HG02981 (cell line): ENCODE measurements at regions not wholly inside any gene's neighbourhood (a gene's known extent, or its start where the extent isn't known, plus 50 kb on each side); places are given as distances from the start of the nearest gene placed in this dataset.
"Not testable (repeated sequence)": the region's sequence is repeated elsewhere in the genome, so short reads cannot be mapped to it uniquely, and the experiment has no call there.

ENCODE experiments used
- ATAC-seq: cut with Tn5 transposase; IDR thresholded peaks from one replicate; pipeline ENCODE4 v1.9.1; 2021; ENCODE audit warnings: mild to moderate bottlenecking, moderate library complexity; ENCODE audit not compliant: unreplicated experiment

DNA sequence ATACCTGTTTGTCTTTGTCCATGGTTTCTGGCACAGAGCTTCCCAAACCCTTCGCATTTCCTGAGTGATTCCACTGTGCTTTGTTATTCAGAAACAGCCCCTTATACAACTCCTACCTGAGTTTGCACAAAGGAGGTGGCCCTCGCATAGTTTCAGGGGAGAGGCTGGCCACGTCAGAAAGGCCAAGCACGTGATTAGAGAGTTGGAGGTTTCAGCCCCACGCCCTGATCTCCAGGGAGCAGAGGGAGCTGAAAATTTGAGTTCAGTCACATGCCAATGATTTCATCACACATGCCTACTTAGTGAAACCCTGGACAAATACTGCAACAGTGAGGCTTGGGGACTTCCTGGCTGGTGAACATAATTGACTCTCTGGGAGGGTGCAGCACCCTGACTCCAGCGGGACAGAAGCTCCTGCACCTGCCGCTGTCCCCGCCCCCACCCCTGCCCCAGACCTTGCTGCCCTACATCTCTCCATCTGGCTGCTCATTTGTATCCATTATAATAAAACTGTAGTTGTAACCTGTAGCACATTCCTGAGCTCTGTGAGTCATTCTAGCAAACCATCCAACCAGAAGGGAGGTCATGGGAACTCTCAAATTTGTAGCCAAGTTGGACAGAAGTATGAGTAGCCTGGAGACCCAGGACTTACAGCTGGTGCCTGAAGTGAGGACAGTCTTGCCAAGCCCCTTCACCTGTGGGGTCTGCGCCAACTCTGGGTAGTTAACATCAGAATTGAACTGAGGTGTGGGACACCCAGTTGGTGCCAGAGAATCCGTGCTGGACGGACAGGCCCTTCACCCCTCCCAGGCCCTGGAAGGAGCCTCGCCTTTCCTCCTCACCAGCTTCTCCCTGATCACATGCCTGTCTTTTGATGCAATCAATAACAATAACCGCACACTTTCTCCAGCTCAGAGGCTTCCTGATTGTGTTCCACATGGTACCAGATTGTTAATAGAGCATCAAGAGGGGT, 224.3 kb downstream of the ANAPC1 start:
- no peak for ATAC-seq

DNA sequence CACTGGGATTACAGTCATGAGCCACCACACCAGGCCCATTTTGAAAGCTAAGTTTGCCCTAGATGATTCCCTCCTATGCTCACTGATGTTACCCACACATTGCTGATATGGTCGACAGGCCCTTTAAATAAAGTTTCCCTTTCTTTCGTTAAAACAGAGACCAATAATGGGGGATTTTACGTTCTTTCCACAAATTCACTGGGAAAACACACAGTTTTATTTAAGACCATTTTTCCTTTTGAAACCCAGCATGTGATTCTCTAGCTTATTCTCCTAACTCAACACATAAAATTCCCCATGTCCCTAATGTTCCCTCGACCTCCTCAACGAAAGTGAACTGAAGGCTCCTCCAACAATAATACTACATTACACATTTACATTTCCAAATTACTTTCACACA, 223.2 kb downstream of the ANAPC1 start:
- no peak for ATAC-seq

DNA sequence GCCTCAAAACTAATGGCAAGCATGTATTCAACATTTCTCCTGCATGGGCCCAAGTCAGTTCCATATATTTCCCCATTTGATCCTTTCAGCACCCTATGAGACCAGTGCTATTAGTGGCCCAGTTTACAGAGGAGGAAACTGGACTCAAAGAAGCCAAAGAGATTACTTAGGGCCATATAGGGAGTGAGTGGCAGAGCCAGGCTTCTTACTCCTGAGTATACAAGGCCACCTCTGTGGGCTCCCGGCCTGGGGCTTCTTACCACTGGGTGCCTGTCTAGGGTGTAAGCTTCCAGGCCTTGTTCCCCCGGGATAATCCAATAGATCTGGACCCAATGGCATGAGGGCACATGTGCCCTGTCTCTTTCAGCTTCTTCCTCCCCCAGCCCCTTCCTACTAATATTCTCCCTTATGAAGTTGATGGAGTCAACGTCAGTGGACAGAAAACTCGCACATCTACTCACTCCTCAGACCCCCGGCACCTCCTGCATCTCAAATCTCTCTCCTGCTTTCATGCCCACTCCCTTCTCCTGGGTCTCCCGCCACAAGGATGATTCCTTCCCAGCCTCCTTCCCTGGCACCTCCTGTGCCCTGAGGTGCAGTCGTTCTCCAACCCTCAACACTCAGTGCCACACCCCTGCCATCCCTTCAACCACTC, 222.6 kb downstream of the ANAPC1 start:
- no peak for ATAC-seq

DNA sequence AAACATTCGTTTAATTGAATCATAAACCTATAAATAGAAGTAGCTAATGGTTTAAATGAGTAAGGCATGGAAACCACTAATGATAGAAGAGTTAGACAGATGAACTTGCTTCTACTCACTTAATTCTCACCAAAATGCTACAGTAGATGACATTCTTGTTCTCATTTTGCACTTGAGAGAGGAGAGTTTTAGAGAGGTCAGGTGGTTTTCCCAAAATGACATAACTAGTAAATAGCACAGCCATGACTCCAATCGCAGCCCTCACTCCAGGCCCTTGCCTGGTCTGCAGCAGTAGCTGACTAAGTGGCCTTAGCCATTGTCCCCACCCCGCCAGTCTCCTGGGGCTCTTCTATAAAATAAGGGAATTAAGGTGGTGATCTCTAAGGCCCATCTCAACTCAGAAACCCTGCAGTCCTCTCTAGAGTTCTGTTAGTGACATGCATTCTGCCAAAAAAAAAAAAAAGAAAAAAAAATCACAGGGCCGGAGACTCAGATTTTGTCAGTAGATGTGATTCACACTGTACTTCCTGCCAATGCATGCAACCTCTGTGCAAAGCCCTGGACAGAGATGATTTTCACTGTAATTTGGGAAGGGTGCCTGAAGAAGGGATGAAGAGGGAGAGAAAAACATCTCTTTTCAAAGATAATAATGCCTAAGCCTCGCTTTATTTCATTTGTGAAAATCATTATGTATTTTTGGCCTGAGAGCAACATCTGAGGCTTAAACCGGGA, 221.8 kb downstream of the ANAPC1 start:
- ATAC-seq, result no peak

DNA sequence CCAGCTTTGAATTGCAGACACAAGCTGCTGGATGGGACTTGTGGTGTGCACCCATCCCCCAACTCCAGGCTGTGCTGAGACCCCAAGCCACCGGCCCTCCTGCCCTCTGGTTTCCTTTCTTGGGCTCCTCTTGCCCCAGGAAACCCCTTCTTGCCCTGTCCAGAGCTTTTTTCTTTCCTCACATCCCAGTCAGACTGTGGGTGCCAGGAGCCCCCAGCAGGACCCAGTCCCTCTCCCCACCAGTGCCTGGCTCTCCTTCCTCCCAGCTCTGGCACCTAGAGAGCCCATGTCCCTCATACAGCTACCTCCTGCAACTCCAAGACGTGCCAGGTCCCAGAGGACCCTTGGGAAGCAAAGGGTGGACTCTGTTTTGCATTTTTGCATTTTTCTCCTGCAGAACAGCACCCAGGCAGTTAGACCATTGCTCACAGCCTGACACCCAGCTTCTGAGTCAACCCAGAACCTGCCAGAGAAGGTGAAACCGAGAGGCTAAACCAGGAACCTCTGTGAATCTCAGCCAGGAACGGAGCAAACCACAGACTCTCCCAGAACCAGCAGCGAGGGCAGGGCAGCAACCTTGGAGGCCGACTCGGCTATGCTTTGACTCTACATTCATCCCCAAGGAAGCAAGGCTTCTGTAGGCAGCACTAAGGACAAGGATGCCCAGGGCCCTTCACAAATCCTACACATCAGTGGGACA, 221.1 kb downstream of the ANAPC1 start:
- ATAC-seq, result no peak

DNA sequence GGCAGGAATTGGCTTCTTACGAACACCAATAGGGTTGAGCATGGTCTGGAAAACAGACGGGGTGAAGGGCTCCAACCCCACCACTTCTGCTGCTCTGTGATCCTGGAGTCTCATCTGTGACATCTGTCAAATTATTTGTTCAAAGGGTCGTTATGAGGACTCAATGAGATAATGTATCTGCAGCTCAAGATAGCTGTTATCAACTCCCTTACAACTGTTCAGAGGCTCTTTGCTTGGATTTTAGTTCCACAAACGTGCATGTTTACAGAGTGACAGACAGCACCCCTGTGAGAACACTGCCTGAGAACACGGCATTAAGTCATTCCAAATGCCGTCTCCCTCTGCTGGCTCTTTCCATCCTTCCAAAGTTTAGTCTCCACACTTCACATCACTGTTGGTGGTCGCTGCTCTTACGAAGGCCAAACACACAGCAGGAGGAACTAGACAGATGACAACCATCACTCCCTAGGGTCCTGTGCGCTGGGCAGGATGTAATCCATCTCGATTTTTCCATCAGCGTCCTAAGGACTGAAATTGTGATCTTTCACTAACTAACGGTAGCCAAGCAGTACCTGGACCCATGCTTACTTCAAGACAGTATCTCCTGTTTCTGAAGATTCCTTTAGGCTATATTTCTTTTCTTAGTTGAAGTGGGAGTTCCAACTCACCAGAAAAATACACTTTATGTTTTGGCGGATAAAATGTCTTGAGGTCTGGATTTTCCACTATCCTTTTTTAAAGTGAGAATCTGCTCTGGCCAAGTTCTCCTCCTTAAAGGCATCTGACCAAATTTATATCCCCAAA, 220.3 kb downstream of the ANAPC1 start:
- no peak for ATAC-seq

DNA sequence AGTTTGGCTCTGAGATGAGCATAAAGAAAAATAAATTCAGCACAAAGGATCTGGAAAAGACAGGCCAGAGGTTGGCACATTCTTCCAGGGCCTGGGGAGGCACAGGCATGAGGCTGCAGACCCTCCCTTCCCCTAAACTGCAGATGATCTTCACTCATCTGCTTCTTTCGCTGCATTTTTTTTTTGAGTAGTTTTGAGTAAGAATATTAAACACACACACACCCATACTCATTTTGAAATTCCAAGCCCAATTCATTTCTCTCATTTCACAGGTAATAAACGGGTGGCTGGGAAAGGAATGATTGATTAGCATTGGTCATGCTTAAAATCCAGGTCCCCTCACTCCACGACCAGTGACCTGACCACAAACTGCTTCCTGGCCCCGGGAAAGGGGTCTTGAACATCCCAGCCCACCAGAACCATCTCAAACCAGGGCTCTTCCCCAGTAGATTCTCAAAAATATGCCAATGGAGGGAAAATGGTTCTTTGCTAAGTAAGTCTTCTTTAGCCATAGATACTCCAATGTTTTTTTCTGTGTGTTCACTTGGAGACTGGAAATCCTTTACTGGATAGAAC, 219.6 kb downstream of the ANAPC1 start:
- no peak for ATAC-seq

DNA sequence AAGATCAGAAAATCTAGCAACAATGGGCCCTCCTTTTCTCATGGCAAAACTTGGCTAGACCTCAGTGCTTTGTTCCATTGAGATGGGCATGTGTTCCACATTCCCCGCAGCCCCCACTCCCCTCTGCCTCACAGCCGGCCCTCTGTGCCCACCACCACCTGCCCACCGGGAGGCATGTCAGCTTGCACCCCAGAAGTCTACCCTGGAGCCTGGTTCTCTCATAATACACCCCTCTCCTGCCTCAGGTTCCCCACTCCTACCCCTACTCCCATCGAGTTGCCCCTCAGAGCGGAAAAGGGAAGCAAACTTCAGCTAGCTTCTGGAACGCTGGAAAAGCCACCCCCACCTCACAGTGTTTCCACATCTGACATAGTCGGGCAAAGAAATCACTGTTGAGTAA, 219.0 kb downstream of the ANAPC1 start:
- no peak for ATAC-seq

DNA sequence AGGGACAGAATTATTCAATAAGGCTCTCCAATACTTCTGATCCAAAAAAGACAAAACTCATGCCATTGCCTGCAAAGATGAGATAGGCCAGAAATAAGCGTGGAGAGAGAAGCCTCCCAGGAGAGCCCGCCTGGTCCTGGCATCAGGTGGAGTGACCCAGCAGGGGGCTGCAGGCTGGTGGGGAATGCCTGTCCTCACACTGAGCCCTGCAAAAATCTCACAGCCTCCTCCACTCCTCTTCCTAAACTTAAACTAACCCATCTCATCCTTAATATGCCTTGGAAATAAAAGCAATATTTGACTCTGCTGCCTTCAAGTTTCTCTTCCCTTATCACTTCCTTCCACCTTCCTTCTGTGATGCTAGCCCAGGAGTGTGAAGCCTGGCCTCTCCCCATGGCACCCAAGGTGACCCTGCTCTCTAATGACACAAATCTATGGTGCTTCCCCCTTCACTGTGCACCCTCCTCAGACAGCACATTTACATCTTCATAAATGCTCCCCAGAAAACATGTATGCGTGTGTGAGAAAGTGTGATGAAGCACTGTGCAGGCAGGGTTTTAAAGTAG, 218.4 kb downstream of the ANAPC1 start:
- ATAC-seq, result no peak

DNA sequence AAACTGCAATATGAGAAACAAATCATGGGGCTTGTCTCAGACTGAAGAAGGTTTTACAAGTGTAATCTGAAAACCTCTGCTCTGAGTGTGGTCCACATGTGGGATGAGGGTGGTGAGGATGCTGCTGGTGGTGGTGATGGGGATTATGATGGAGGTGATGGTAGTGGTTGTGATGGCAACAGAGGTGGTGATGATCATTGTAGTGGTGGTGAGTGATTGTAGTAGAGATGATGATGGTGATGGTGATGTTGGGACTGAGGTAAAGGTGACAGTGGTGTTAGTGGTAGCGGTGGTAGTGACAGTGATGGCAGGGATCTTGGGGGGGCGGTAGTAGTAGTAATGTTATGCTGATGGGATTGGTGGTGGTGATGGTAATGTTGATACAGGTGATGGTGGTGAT, 217.8 kb downstream of the ANAPC1 start:
- no peak for ATAC-seq

DNA sequence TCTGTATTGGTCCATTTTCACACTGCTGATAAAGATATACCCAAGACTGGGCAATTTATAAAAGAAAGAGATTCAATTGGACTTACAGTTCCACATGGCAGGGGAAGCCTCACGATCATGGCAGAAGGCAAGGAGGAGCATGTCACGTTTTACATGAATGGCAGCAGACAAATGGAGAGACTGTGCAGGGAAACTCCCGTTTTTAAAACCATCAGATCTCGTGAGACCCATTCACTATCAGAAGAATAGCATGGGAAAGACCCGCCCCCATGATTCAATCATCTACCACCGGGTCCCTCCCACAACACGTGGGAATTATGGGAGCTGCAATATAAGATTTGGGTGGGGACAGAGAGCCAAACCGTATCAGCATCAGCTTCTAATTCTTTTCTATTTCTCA, 217.0 kb downstream of the ANAPC1 start:
- no peak for ATAC-seq

DNA sequence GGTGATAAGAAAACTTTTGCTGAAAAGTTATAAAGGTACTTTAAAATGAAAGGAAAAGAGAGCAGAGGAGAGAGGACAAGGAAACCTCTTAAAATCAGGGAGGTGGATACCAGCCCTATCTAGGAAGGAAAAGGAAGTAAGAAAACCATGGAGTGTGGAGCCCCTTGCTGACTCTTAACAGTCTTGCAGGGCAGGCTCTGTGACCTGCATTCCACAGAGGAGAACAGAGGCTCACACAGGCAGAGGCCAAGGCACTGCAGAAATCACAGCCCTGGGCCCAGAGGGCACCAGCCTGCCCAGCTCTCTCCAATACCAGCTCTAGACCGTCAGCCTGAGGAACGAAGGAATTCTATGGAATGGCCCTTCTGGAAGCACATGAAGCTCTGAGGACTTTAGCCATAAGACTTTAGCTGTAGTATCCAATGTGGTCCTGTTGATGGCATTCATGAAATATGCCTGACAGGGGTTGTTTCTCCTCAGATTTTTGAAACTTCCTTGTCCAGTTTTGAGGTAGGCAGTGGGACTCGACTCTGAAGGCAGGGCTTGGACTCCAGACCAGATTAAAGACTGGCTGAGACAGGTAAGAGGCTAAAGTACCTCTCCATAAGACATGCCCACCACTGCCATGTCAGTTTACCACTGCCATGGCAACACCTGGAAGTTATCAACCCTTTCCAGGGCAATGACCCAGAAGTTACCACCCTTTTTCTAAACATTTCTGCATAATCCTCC, 216.3 kb downstream of the ANAPC1 start:
- no peak for ATAC-seq

DNA sequence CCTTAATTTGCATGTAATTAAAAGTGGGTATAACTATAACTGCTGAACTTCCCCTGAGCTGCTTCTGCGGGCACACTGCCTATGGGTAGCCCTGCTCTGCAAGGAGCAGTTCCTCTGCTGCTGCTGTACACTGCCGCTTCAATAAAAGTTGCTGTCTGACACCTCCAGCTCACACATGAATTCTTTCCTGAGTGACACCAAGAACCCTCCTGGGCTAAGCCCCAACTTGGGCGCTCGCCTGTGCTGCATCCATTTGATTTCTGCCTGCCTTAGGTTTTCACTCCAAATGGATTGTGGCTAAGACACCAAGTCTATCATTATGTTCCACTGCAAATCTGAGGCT, 215.7 kb downstream of the ANAPC1 start:
- no peak for ATAC-seq

DNA sequence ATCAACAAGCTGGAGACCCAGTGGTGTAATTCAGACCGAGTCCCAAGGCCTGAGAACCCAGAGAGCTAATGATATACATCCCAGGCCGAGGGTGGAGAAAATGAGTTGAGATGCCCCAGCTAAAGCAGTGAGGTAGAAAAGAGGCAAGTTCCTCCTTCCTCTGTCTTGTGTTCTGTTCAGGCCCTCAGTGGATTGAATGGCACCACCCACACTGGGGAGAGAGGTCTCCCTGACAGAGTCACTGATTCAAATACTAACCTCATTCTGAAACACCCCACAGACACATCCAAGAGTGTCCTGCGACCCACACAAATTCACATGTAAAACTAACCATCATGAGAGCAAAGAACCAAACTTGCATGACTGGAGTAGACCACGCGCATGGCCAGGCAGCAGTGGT, 215.3 kb downstream of the ANAPC1 start:
- no peak for ATAC-seq

DNA sequence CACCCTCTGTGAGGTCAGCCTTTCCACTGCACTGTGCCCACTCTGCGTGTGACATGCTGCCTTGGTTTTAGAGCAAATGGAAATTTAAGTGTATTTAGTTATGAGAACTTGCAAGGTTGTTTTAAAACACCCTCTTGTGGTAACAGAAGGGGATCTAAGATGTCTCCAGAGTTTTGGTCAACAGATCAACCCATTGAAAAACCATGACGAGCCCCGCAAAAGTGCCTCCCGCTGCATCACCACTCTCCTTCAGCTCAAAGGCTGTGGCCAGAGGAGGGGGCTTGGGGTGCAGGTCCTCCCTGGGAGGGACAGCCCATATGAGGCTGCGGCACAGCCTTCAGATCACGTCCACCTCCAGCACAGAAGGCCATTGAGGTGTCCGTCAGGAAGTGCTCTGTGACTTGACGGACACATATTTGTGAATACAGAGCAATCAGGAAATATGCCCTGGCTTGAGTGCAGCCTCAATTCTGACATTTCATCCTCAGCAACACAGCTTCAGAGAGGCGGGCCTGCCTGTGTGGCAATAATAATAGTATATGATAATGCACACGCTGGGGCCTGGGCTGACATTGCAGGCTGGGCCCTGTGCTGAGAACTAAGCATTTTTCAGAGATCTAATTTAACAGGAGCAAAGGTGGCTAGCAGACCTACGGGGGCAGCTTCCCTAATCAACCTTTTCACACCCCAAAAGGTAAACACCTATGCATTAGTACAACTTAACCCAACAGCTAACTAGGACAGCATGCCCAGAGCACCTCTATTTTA, 213.9 kb downstream of the ANAPC1 start:
- no peak for ATAC-seq

DNA sequence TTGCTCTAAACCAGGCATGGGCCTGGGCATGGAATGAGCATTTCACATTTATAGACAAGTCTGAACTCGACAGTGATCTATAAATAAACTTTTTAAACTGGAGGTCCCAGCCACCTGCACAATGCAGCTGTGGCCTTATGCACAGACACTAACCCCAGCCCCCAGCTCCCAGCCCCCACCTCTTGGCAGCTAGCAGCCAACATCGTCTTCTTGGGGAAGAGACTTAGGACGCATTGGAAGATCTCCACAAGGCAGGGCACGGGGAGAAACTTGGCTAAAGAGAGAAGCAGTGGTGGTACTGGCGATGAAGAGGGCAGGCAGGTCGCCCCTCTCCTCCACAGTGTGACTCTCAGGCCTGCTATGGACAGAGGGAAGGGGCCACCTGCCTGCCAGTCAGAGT, 213.2 kb downstream of the ANAPC1 start:
- ATAC-seq, result no peak

DNA sequence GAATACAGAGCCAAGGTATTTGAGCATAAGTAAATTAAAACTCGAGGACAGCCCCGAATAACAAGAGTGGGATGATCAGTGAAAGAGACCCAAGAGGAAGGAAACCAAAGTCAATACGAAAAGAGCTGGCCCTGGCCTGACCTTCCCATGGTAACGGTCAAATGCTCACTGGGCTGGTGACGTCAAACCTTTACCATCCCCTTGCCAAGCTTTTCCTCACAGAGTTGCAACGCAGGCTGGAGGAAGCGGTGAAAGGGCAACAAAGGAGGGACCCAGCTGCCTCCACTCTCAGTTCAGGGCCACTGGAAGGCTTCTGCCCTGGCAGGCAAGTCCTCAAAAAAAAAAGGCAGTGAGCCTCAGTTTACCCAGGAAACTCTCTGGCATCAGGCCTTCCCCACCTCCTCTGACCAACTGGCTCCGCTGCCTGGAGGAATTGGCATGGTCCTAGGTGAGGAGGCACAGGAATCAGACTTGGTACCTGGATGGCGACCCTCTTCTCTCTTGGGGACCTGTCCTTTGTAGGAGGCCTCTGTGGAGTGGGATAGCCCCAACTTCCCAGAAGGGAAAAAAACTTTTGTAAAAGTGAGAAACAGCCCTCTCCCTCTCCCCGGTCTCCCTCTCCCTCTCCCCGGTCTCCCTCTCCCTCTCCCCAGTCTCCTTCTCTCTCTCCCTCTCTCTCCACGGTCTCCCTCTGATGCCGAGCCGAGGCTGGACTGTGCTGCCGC, 212.4 kb downstream of the ANAPC1 start:
- no peak for ATAC-seq

DNA sequence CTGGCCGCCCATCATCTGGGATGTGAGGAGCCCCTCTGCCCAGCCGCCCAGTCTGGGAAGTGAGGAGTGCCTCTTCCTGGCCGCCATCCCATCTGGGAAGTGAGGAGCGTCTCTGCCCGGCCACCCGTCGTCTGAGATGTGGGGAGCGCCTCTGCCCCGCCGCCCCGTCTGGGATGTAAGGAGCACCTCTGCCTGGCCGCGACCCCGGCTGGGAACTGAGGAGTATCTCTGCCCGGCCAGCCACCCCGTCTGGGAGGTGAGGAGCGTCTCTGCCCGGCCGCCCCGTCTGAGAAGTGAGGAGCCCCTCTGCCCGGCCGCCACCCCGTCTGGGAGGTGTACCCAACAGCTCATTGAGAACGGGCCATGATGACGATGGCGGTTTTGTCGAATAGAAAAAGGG, 211.4 kb downstream of the ANAPC1 start:
- ATAC-seq, result not testable (repeated sequence)
